ENCODE measurements at regions not wholly inside any gene's neighbourhood (a gene's known extent, or its start where the extent isn't known, plus 50 kb on each side); places are given as distances from the start of the nearest gene placed in this dataset.

- H3K4me2 ChIP-seq (ENCODE audit: low read depth, low read length, poor library complexity, severe bottlenecking): no peak overlapping the region
- H3K27me3 ChIP-seq (ENCODE audit: low read length): no peaks in the 10 kb centered on the region
- no peak overlapping the region for H3K9ac ChIP-seq (ENCODE audit: low read length)
- no peaks in the 10 kb centered on the region for H3K79me2 ChIP-seq (ENCODE audit: insufficient read depth, low read length)
- H3K36me3 ChIP-seq (ENCODE audit: low read length): no peaks in the 10 kb centered on the region
- H3F3A ChIP-seq (ENCODE audit: insufficient read depth): no peaks in the 10 kb centered on the region
- TF ChIP-seq EZH2phosphoT487 (conservative IDR thresholded peaks at IDR 0.05; ENCODE audit: low read length): no peak
- TF ChIP-seq CTCF (IDR thresholded peaks at IDR 0.05; ENCODE audit: insufficient read depth, low read length, poor library complexity, severe bottlenecking): no peak
- no peaks in the 10 kb centered on the region for H3K9me2 ChIP-seq (replicated peaks; ENCODE audit: insufficient read depth, low read length)
- no peaks in the 10 kb centered on the region for H4K20me1 ChIP-seq (ENCODE audit: low read depth, low read length)
- 0 out of 2 replicates have a peak, but pooled peaks cover 8% of the 10 kb centered on the region for H3K9me3 ChIP-seq (ENCODE audit: insufficient read depth, low read length)
- no peak overlapping the region for H2AFZ ChIP-seq (ENCODE audit: low read depth, low read length, severe bottlenecking)
- no peak overlapping the region for H3K4me3 ChIP-seq (ENCODE audit: insufficient read depth, low read length, poor library complexity, severe bottlenecking)
- no peak overlapping the region for H3K27ac ChIP-seq (ENCODE audit: low read depth, low read length)
Observed at GRCh38 chr3:194930377-194931204, 244.9 kb downstream of the FAM43A start.

- Histone ChIP-seq H3K9me3 (ENCODE audit: insufficient read depth, low read length) (0 out of 2 replicates have a peak, but pooled peaks cover 8% of the 10 kb centered on the region), H3K4me2 (ENCODE audit: low read depth, low read length, poor library complexity, severe bottlenecking) (no peak overlapping the region), H3K9me2 (replicated peaks; ENCODE audit: insufficient read depth, low read length) (no peaks in the 10 kb centered on the region), H3K27me3 (ENCODE audit: low read length) (no peaks in the 10 kb centered on the region), H3K36me3 (ENCODE audit: low read length) (no peaks in the 10 kb centered on the region), H3K4me3 (ENCODE audit: insufficient read depth, low read length, poor library complexity, severe bottlenecking) (no peak overlapping the region), H3K27ac (ENCODE audit: low read depth, low read length) (no peak overlapping the region), H3K79me2 (ENCODE audit: insufficient read depth, low read length) (no peaks in the 10 kb centered on the region), H4K20me1 (ENCODE audit: low read depth, low read length) (no peaks in the 10 kb centered on the region), H3F3A (ENCODE audit: insufficient read depth) (no peaks in the 10 kb centered on the region), H3K9ac (ENCODE audit: low read length) (no peak overlapping the region), H2AFZ (ENCODE audit: low read depth, low read length, severe bottlenecking) (no peak overlapping the region)
- TF ChIP-seq EZH2phosphoT487 (conservative IDR thresholded peaks at IDR 0.05; ENCODE audit: low read length) (no peak), CTCF (IDR thresholded peaks at IDR 0.05; ENCODE audit: insufficient read depth, low read length, poor library complexity, severe bottlenecking) (no peak)
Observed at GRCh38 chr3:194931347-194931746, 245.7 kb downstream of the FAM43A start.

- no peak overlapping the region for H2AFZ ChIP-seq (ENCODE audit: low read depth, low read length, severe bottlenecking)
- no peak overlapping the region for H3K27ac ChIP-seq (ENCODE audit: low read depth, low read length)
- no peaks in the 10 kb centered on the region for H3F3A ChIP-seq (ENCODE audit: insufficient read depth)
- H3K27me3 ChIP-seq (ENCODE audit: low read length): no peaks in the 10 kb centered on the region
- TF ChIP-seq CTCF (IDR thresholded peaks at IDR 0.05; ENCODE audit: insufficient read depth, low read length, poor library complexity, severe bottlenecking) (no peak), EZH2phosphoT487 (conservative IDR thresholded peaks at IDR 0.05; ENCODE audit: low read length) (no peak)
- no peaks in the 10 kb centered on the region for H4K20me1 ChIP-seq (ENCODE audit: low read depth, low read length)
- H3K4me2 ChIP-seq (ENCODE audit: low read depth, low read length, poor library complexity, severe bottlenecking): no peak overlapping the region
- no peaks in the 10 kb centered on the region for H3K79me2 ChIP-seq (ENCODE audit: insufficient read depth, low read length)
- H3K4me3 ChIP-seq (ENCODE audit: insufficient read depth, low read length, poor library complexity, severe bottlenecking): no peak overlapping the region
- no peak overlapping the region for H3K9ac ChIP-seq (ENCODE audit: low read length)
- H3K9me3 ChIP-seq (ENCODE audit: insufficient read depth, low read length): 0 out of 2 replicates have a peak, but pooled peaks cover 8% of the 10 kb centered on the region
- no peaks in the 10 kb centered on the region for H3K36me3 ChIP-seq (ENCODE audit: low read length)
- no peaks in the 10 kb centered on the region for H3K9me2 ChIP-seq (replicated peaks; ENCODE audit: insufficient read depth, low read length)
Observed at GRCh38 chr3:194931865-194932264, 246.2 kb downstream of the FAM43A start.

All from SU-DHL-6 (cell line).